ENCODE measurements at regions not wholly inside any gene's neighbourhood (a gene's known extent, or its start where the extent isn't known, plus 50 kb on each side); places are given as distances from the start of the nearest gene placed in this dataset.

GRCh38 chr6:19943042-19943441 lies 105.9 kb downstream of the ID4 start (continued):
- TF ChIP-seq HSF1 (IDR thresholded peaks at IDR 0.05; ENCODE audit: low read depth, low read length) (no peak), CHD2 (IDR thresholded peaks at IDR 0.05; ENCODE audit: borderline replicate concordance, low read depth, low read length) (no peak), ETV6 (conservative IDR thresholded peaks at IDR 0.05 in 1 of 2, IDR thresholded peaks at IDR 0.05 in 1 of 2; ENCODE audit: borderline replicate concordance in 1 of 2, low read depth in 1 of 2) (no peak), ZNF24 (IDR thresholded peaks at IDR 0.05) (no peak)

GRCh38 chr6:19945843-19946358 lies 108.7 kb downstream of the ID4 start:
- no peak for TF ChIP-seq ATF2 (IDR thresholded peaks at IDR 0.05; ENCODE audit: low read length)
- no peaks in the 10 kb centered on the region for H3K4me1 ChIP-seq (ENCODE audit: control insufficient read depth, insufficient read depth, low read length)
- DNase-seq (ENCODE audit: low read depth, low spot score): no peak
- H3K4me2 ChIP-seq (ENCODE audit: control insufficient read depth, insufficient read depth): no peak overlapping the region
- H3K79me2 ChIP-seq (ENCODE audit: control insufficient read depth, insufficient read depth, low read length): no peaks in the 10 kb centered on the region
- RAD21 ChIA-PET (ENCODE audit: unreplicated experiment): no interaction called here
- SMC1A ChIA-PET (ENCODE audit: uncharacterized antibody, unreplicated experiment): no interaction called here
- H3K9me3 ChIP-seq (replicated peaks; ENCODE audit: control insufficient read depth, insufficient read depth, low read length): no peaks in the 10 kb centered on the region
- ATAC-seq: no peak
- H2AFZ ChIP-seq (ENCODE audit: control insufficient read depth, low read depth, low read length): no peak overlapping the region
- H3K4me3 ChIP-seq: no peak overlapping the region
- no peaks in the 10 kb centered on the region for H3K36me3 ChIP-seq (ENCODE audit: control insufficient read depth in 2 of 2, insufficient read depth in 2 of 2, low read length in 1 of 2)
- no peaks in the 10 kb centered on the region for H3K27me3 ChIP-seq (replicated peaks in 1 of 2; ENCODE audit: control insufficient read depth in 2 of 2, insufficient read depth in 2 of 2, low read length in 1 of 2)
- intact Hi-C loops (cut with micrococcal nuclease; ENCODE audit: unreplicated experiment) (no loop called here), in situ Hi-C loops (cut with MboI) (no loop called here)
- no peak overlapping the region for H3K9ac ChIP-seq (ENCODE audit: control insufficient read depth, insufficient read depth, low read length)
- FAIRE-seq: no peak
- no TSS peak for BruUV-seq (replicated peaks)
- H4K20me1 ChIP-seq (ENCODE audit: control insufficient read depth, insufficient read depth): no peaks in the 10 kb centered on the region
- POLR2A ChIA-PET: no interaction called here
- H3K27ac ChIP-seq (ENCODE audit: control insufficient read depth, insufficient read depth): no peak overlapping the region
- CTCF ChIA-PET: no interaction called here
- 8% methylated on average over 3 of the region's 3 CpGs for WGBS (ENCODE audit: insufficient coverage, insufficient replicate concordance, low lambda C conversion rate, missing lambda C conversion rate)

Data from GM12878 (cell line).